ENCODE measurements at regions not wholly inside any gene's neighbourhood (a gene's known extent, or its start where the extent isn't known, plus 50 kb on each side); places are given as distances from the start of the nearest gene placed in this dataset.
"Not testable (repeated sequence)": the region's sequence is repeated elsewhere in the genome, so short reads cannot be mapped to it uniquely, and the experiment has no call there.

GRCh38 chr15:30823068-30823813 is 80.5 kb upstream of the FAN1 start:
- not testable (repeated sequence) for TF ChIP-seq CTCF (conservative IDR thresholded peaks at IDR 0.05); ZFX (IDR thresholded peaks at IDR 0.05)

Data from C4-2B (cell line).